GOT3 (cell line): ENCODE measurements at regions not wholly inside any gene's neighbourhood (a gene's known extent, or its start where the extent isn't known, plus 50 kb on each side); places are given as distances from the start of the nearest gene placed in this dataset.

Experiments
- DNase-seq: peaks from one replicate; lab custom pipeline; 2025; ENCODE audit warnings: mixed read lengths; lab: John Stamatoyannopoulos, UW

GRCh38 chr18:78528411-78529258, 451.0 kb upstream of the SALL3 start:
- DNase-seq = no peak

- DNase-seq = no peak
Observed at GRCh38 chr18:78531637-78532036, 448.0 kb upstream of the SALL3 start.

GRCh38 chr18:78538669-78539440, 440.8 kb upstream of the SALL3 start:
- DNase-seq = no peak

GRCh38 chr18:78540636-78541529, 438.7 kb upstream of the SALL3 start:
- no peak for DNase-seq

- no peak for DNase-seq
Observed at GRCh38 chr18:78542204-78542603, 437.4 kb upstream of the SALL3 start.

GRCh38 chr18:78543201-78543725, 436.4 kb upstream of the SALL3 start:
- DNase-seq = no peak

- DNase-seq = no peak
Observed at GRCh38 chr18:78546281-78546680, 433.3 kb upstream of the SALL3 start.

GRCh38 chr18:78547817-78548216, 431.8 kb upstream of the SALL3 start:
- DNase-seq = no peak

GRCh38 chr18:78548261-78549058, 431.2 kb upstream of the SALL3 start:
- no peak for DNase-seq

- no peak for DNase-seq
Observed at GRCh38 chr18:78549971-78550370, 429.6 kb upstream of the SALL3 start.

- no peak for DNase-seq
Observed at GRCh38 chr18:78554944-78555608, 424.5 kb upstream of the SALL3 start.

GRCh38 chr18:78557371-78557770, 422.2 kb upstream of the SALL3 start:
- no peak for DNase-seq

- no peak for DNase-seq
Observed at GRCh38 chr18:78558101-78558810, 421.4 kb upstream of the SALL3 start.

GRCh38 chr18:78558948-78559347, 420.7 kb upstream of the SALL3 start:
- no peak for DNase-seq

- DNase-seq = no peak
Observed at GRCh38 chr18:78559584-78559983, 420.0 kb upstream of the SALL3 start.

GRCh38 chr18:78561757-78562510, 417.7 kb upstream of the SALL3 start:
- DNase-seq = no peak

- DNase-seq = no peak
Observed at GRCh38 chr18:78562531-78562961, 417.1 kb upstream of the SALL3 start.

GRCh38 chr18:78563110-78563509, 416.5 kb upstream of the SALL3 start:
- DNase-seq = no peak

GRCh38 chr18:78564030-78564429, 415.6 kb upstream of the SALL3 start:
- DNase-seq = no peak
